IMR-90 (cell line): ENCODE measurements at regions not wholly inside any gene's neighbourhood (a gene's known extent, or its start where the extent isn't known, plus 50 kb on each side); places are given as distances from the start of the nearest gene placed in this dataset.

ENCODE experiments used
- ATAC-seq: fragments of 200-7000 bp; cut with Tn5 transposase; 2 replicates; pipeline ENCODE4 v1.9.1; 2020; ENCODE audit warnings: low read depth, mild to moderate bottlenecking, moderate library complexity
- BruUV-seq: library from RNA; stranded (reverse); fragments of 400-500 nt; replicated peaks from 2 replicates; lab custom pipeline; 2021; lab: Mats Ljungman, UMichigan
- CTCF ChIA-PET: fragments of 300-600 bp; formaldehyde crosslinking; extraction: SDS; loops from one replicate; lab custom pipeline; 2021; ENCODE audit warnings: antibody characterized with exemption; lab: Yijun Ruan, JAX
- POLR2A ChIA-PET: fragments of 300-600 bp; sonication (Branson Sonifier 250); formaldehyde crosslinking; loops from one replicate; lab custom pipeline; 2022; ENCODE audit warnings: antibody characterized with exemption; ENCODE audit not compliant: unreplicated experiment; lab: Charles Lee
- DNase-seq: peaks from one replicate; pipeline ENCODE4 v3.0.0; 2013
- H2AFZ ChIP-seq: replicated peaks from 2 replicates; pipeline ENCODE3; 2013; ENCODE audit warnings: low read length, mild to moderate bottlenecking; ENCODE audit not compliant: poor library complexity
- H2AK5ac ChIP-seq: 2 replicates; pipeline ENCODE4 v1.6.1; 2013; ENCODE audit warnings: low read depth, low read length, inconsistent platforms
- H2AK9ac ChIP-seq: replicated peaks from 2 replicates; pipeline ENCODE3; 2013; ENCODE audit warnings: mild to moderate bottlenecking, low read depth, low read length, moderate library complexity; ENCODE audit not compliant: poor library complexity
- H2BK120ac ChIP-seq: 2 replicates; pipeline ENCODE4 v1.6.1; 2013; ENCODE audit warnings: low read depth, low read length, inconsistent platforms
- H2BK15ac ChIP-seq: 3 replicates; pipeline ENCODE4 v1.6.1; 2013; ENCODE audit warnings: low read depth, low read length, inconsistent platforms
- H2BK20ac ChIP-seq: 2 replicates; pipeline ENCODE4 v1.6.1; 2013; ENCODE audit warnings: low read depth, mild to moderate bottlenecking, inconsistent platforms, low read length, moderate library complexity
- H2BK5ac ChIP-seq: 2 replicates; pipeline ENCODE4 v1.6.1; 2013; ENCODE audit warnings: mild to moderate bottlenecking, low read depth, low read length, inconsistent platforms; ENCODE audit not compliant: poor library complexity, severe bottlenecking
- H3K14ac ChIP-seq: replicated peaks from 2 replicates; pipeline ENCODE4 v1.6.1; 2013; ENCODE audit warnings: low read depth, low read length, inconsistent platforms
- H3K18ac ChIP-seq: 2 replicates; pipeline ENCODE4 v1.6.1; 2013; ENCODE audit warnings: low read depth, low read length, control low read depth
- H3K23ac ChIP-seq: 2 replicates; pipeline ENCODE4 v1.6.1; 2013; ENCODE audit warnings: low read depth, low read length, inconsistent platforms
- H3K27ac ChIP-seq: 2 replicates; pipeline ENCODE4 v1.5.1; 2013; ENCODE audit warnings: mild to moderate bottlenecking, control low read depth, low read length; ENCODE audit not compliant: insufficient read depth
- H3K27me3 ChIP-seq: 2 replicates; pipeline ENCODE4 v1.6.1; 2013; ENCODE audit warnings: low read length; ENCODE audit not compliant: control insufficient read depth, insufficient read depth
- H3K36me3 ChIP-seq: 2 replicates; pipeline ENCODE4 v1.6.1; 2013; ENCODE audit warnings: low read length, mixed read lengths; ENCODE audit not compliant: control insufficient read depth, insufficient read depth
- H3K4ac ChIP-seq: 2 replicates; pipeline ENCODE4 v1.6.1; 2013; ENCODE audit warnings: low read depth, low read length, inconsistent platforms
- H3K4me1 ChIP-seq: 2 replicates; pipeline ENCODE4 v1.6.1; 2013; ENCODE audit warnings: low read length, mixed read lengths; ENCODE audit not compliant: control insufficient read depth, insufficient read depth
- H3K4me2 ChIP-seq: 2 replicates; pipeline ENCODE4 v1.6.1; 2013; ENCODE audit warnings: low read depth, mild to moderate bottlenecking, control low read depth, low read length, moderate library complexity
- H3K4me3 ChIP-seq: 2 replicates; pipeline ENCODE4 v1.5.1; 2013; ENCODE audit warnings: low read depth, mild to moderate bottlenecking, control low read depth, low read length, moderate library complexity; ENCODE audit not compliant: insufficient read depth
- H3K56ac ChIP-seq: 2 replicates; pipeline ENCODE4 v1.6.1; 2013; ENCODE audit warnings: low read length, inconsistent platforms; ENCODE audit not compliant: insufficient read depth; ENCODE audit errors: extremely low read depth
- H3K79me1 ChIP-seq, 2 experiments: 2 replicates each; pipeline ENCODE4 v1.6.1; 2013; ENCODE audit warnings: low read length in 2 of 2, inconsistent platforms in 1 of 2, low read depth in 1 of 2
- H3K9ac ChIP-seq: 2 replicates; pipeline ENCODE4 v1.6.1; 2013; ENCODE audit warnings: low read depth, low read length, control low read depth
- H3K9me1 ChIP-seq: 2 replicates; pipeline ENCODE4 v1.6.1; 2013; ENCODE audit warnings: low read length, inconsistent platforms; ENCODE audit not compliant: insufficient read depth
- H3K9me3 ChIP-seq: 2 replicates; pipeline ENCODE4 v1.6.1; 2013; ENCODE audit warnings: low read length; ENCODE audit not compliant: control insufficient read depth, insufficient read depth
- H4K20me1 ChIP-seq: 2 replicates; pipeline ENCODE4 v1.6.1; 2013; ENCODE audit warnings: low read length, inconsistent platforms; ENCODE audit not compliant: insufficient read depth
- H4K5ac ChIP-seq: 2 replicates; pipeline ENCODE4 v1.6.1; 2013; ENCODE audit warnings: mild to moderate bottlenecking, low read depth, low read length, control low read depth
- H4K8ac ChIP-seq, 2 experiments: 2 replicates each; pipeline ENCODE4 v1.6.1; 2013; ENCODE audit warnings: low read depth in 2 of 2, low read length in 2 of 2, control low read depth in 1 of 2, inconsistent platforms in 1 of 2
- H4K91ac ChIP-seq: 2 replicates; pipeline ENCODE4 v1.6.1; 2013; ENCODE audit warnings: low read depth, low read length, inconsistent platforms; ENCODE audit not compliant: insufficient read depth
- BHLHE40 ChIP-seq: fragments of 150-350 bp; IDR thresholded peaks from 2 replicates; pipeline ENCODE4 v1.6.1; 2016; ENCODE audit warnings: mild to moderate bottlenecking, low read depth, low read length
- CEBPB ChIP-seq: IDR thresholded peaks from 2 replicates; pipeline ENCODE4 v1.6.1; 2012; ENCODE audit warnings: low read depth, low read length, improper control_type of control experiment
- CHD1 ChIP-seq: IDR thresholded peaks from 2 replicates; pipeline ENCODE4 v1.6.1; 2012; ENCODE audit warnings: low read depth, low read length, improper control_type of control experiment
- CTCF ChIP-seq: conservative IDR thresholded peaks from 2 replicates; pipeline ENCODE4 v1.5.1; 2012; ENCODE audit warnings: mild to moderate bottlenecking, low read depth, low read length, improper control_type of control experiment
- ELK1 ChIP-seq: fragments of 150-350 bp; IDR thresholded peaks from 2 replicates; pipeline ENCODE4 v1.6.1; 2016; ENCODE audit warnings: low read depth, mild to moderate bottlenecking, low read length, moderate library complexity, borderline replicate concordance
- FOS ChIP-seq: fragments of 150-350 bp; IDR thresholded peaks from 2 replicates; pipeline ENCODE4 v1.6.1; 2016; ENCODE audit warnings: low read depth, low read length
- MAFK ChIP-seq: IDR thresholded peaks from 2 replicates; pipeline ENCODE4 v1.6.1; 2012; ENCODE audit warnings: low read depth, low read length, improper control_type of control experiment
- MAZ ChIP-seq: IDR thresholded peaks from 2 replicates; pipeline ENCODE4 v1.6.1; 2012; ENCODE audit warnings: low read depth, mild to moderate bottlenecking, low read length, improper control_type of control experiment, moderate library complexity, borderline replicate concordance
- MXI1 ChIP-seq: IDR thresholded peaks from 2 replicates; pipeline ENCODE4 v1.6.1; 2012; ENCODE audit warnings: low read depth, mild to moderate bottlenecking, low read length, moderate library complexity, borderline replicate concordance
- NFE2L2 ChIP-seq: fragments of 150-350 bp; IDR thresholded peaks from 2 replicates; pipeline ENCODE4 v1.6.1; 2016; ENCODE audit warnings: low read depth, mild to moderate bottlenecking, low read length
- POLR2A ChIP-seq: IDR thresholded peaks from 2 replicates; pipeline ENCODE4 v1.6.1; 2012; ENCODE audit warnings: mild to moderate bottlenecking, low read depth, low read length
- RAD21 ChIP-seq: IDR thresholded peaks from 2 replicates; pipeline ENCODE4 v1.6.1; 2012; ENCODE audit warnings: low read length, improper control_type of control experiment
- RCOR1 ChIP-seq: IDR thresholded peaks from 2 replicates; pipeline ENCODE4 v1.6.1; 2012; ENCODE audit warnings: mild to moderate bottlenecking, low read length, improper control_type of control experiment; ENCODE audit not compliant: insufficient replicate concordance
- RFX5 ChIP-seq: IDR thresholded peaks from 2 replicates; pipeline ENCODE4 v1.8.0; 2012; ENCODE audit warnings: low read depth, mild to moderate bottlenecking, low read length, moderate library complexity
- SMC3 ChIP-seq: fragments of 150-350 bp; IDR thresholded peaks from 2 replicates; pipeline ENCODE4 v1.6.1; 2016; ENCODE audit warnings: low read depth, mild to moderate bottlenecking, antibody characterized with exemption, low read length, moderate library complexity
- dilution Hi-C: fragments of 300-500 bp; cut with HindIII; formaldehyde crosslinking; loops from one replicate; pipeline ENCODE4 v1.14.3; 2018; ENCODE audit warnings: low sequenced_read_pairs; ENCODE audit not compliant: unreplicated experiment
- in situ Hi-C: fragments of 300-500 bp; cut with MboI; formaldehyde crosslinking; loops from 3 replicates; pipeline ENCODE4 v1.14.3; 2019; ENCODE audit warnings: low sequenced_read_pairs, inconsistent platforms, mixed read lengths
- intact Hi-C: fragments of 100-400 bp; cut with micrococcal nuclease; formaldehyde crosslinking; loops from 2 replicates; pipeline ENCODE4 v1.10.0; 2022

GRCh38 chr10:29141761-29142160, 147.1 kb upstream of the LYZL1 start:
- peak overlapping the region; percentile 79 for H2AK5ac ChIP-seq
- peak overlapping the region; percentile 23; the same call in 1 of the 3 replicates for H2BK15ac ChIP-seq
- peak overlapping the region; percentile 78 for H2BK5ac ChIP-seq
- peak overlapping the region; percentile 39; the same call in 1 of the 2 replicates for H3K27ac ChIP-seq
- H4K8ac ChIP-seq: peak overlapping the region; percentile 56 to 67; a peak in 3 of 4 replicates
- TF ChIP-seq POLR2A (no peak), ELK1 (no peak), CEBPB (no peak), RFX5 (no peak), MAFK (no peak), MAZ (no peak), RAD21 (no peak), BHLHE40 (no peak), CHD1 (no peak), CTCF (no peak), RCOR1 (no peak), NFE2L2 (no peak), FOS (no peak), SMC3 (no peak), MXI1 (no peak)
- peak overlapping the region; percentile 33 for H2AFZ ChIP-seq
- dilution Hi-C loops (no loop called here), in situ Hi-C loops (no loop called here), intact Hi-C loops (no loop called here)
- peak overlapping the region; percentile 71 for H2BK20ac ChIP-seq
- H3K56ac ChIP-seq: peak overlapping the region; percentile 70; the same call in 1 of the 2 replicates
- 0 out of 2 replicates have a peak overlapping the region, but pooled peaks have one; percentile 17 for H3K14ac ChIP-seq
- H4K91ac ChIP-seq: peak overlapping the region; percentile 88
- no peak overlapping the region; the same call in 1 of the 2 replicates for H3K9ac ChIP-seq
- peak overlapping the region; percentile 49; the same call in 1 of the 2 replicates for H4K5ac ChIP-seq
- peak overlapping the region; percentile 62 for H3K4ac ChIP-seq
- H2AK9ac ChIP-seq: no peak overlapping the region
- ChIA-PET CTCF (interaction anchor here (0.5 to 0.7 kb wide), 4 partner anchors 8 to 478 kb away, joined by 3 to 5 read pairs (median 3); no protein-coding TSS in a partner anchor), POLR2A (no interaction called here)
- peaks cover 10% of the 10 kb centered on the region for H3K4me1 ChIP-seq
- no peaks in the 10 kb centered on the region for H3K9me3 ChIP-seq
- no peaks in the 10 kb centered on the region for H3K79me1 ChIP-seq
- peaks cover 4% of the 10 kb centered on the region; the same call in 1 of the 2 replicates for H3K9me1 ChIP-seq
- peak overlapping the region; percentile 96; the same call in 1 of the 2 replicates for H3K18ac ChIP-seq
- peak overlapping the region; percentile 44; the same call in 1 of the 2 replicates for H3K23ac ChIP-seq
- DNase-seq (no peak), ATAC-seq (peak; percentile 25)
- peak overlapping the region; percentile 49; the same call in 1 of the 2 replicates for H3K4me2 ChIP-seq
- peak overlapping the region; percentile 78 for H2BK120ac ChIP-seq
- H3K4me3 ChIP-seq: no peak overlapping the region
- no TSS peak for BruUV-seq
- H3K27me3 ChIP-seq: no peaks in the 10 kb centered on the region
- no peaks in the 10 kb centered on the region for H4K20me1 ChIP-seq
- H3K36me3 ChIP-seq: no peaks in the 10 kb centered on the region
